Thyroid gland (tissue), 4 donors: ENCODE measurements at regions not wholly inside any gene's neighbourhood (a gene's known extent, or its start where the extent isn't known, plus 50 kb on each side); places are given as distances from the start of the nearest gene placed in this dataset.

Source experiments
- DNase-seq, 2 donors: peaks; one replicate each; pipeline ENCODE4 v3.0.0-alpha.2; 2019
- H3K27ac ChIP-seq, 3 donors: fragments of 200-600 bp; sonication (generic); 1 replicate in 2 of 3; 2 replicates in 1 of 3; pipeline ENCODE4 v1.5.1; 2016 to 2019; ENCODE audit warnings: mild to moderate bottlenecking in 1 of 3, moderate library complexity in 1 of 3
- H3K27me3 ChIP-seq: fragments of 200-600 bp; sonication (generic); one replicate; pipeline ENCODE4 v1.5.1; 2019
- H3K36me3 ChIP-seq, 2 donors: fragments of 200-600 bp; sonication (generic); one replicate each; pipeline ENCODE4 v1.5.1; 2016 to 2019
- H3K4me1 ChIP-seq, 2 donors: fragments of 200-600 bp; sonication (generic); one replicate each; pipeline ENCODE4 v1.5.1; 2017 to 2019
- H3K4me3 ChIP-seq, 3 donors: fragments of 200-600 bp; sonication (generic); replicated peaks in 1 of 3; 1 replicate in 2 of 3; 2 replicates in 1 of 3; pipeline ENCODE4 v1.5.1; 2016; ENCODE audit warnings: mild to moderate bottlenecking in 1 of 3
- H3K9me3 ChIP-seq: fragments of 200-600 bp; sonication (generic); one replicate; pipeline ENCODE4 v1.5.1; 2017
- POLR2A ChIP-seq, 2 donors: fragments of 450-650 bp; IDR thresholded peaks; one replicate each; pipeline ENCODE4 v1.6.1; 2017; ENCODE audit warnings: antibody characterized with exemption in 2 of 2, mild to moderate bottlenecking in 2 of 2, moderate library complexity in 1 of 2
- WGBS, 2 donors: methylation state at CpG; one replicate each; pipeline ENCODE4 v1.1.5; 2017; 5-methylcytosine and 5-hydroxymethylcytosine counted together
- intact Hi-C: fragments of 100-400 bp; cut with DNase I; formaldehyde crosslinking; loops from one replicate; pipeline ENCODE4 v1.15.1; 2023
- TF ChIP-seq, protein P1 (sequence below), 6 experiments: fragments of 200-600 bp in 3 of 6; fragments of 450-650 bp in 3 of 6; sonication (generic) in 3 of 6; IDR thresholded peaks; one replicate each; pipeline ENCODE4 v1.5.1; 2016 to 2019; ENCODE audit warnings: antibody characterized with exemption in 6 of 6, mild to moderate bottlenecking in 2 of 6, inconsistent platforms in 1 of 6, moderate library complexity in 1 of 6

DNA sequence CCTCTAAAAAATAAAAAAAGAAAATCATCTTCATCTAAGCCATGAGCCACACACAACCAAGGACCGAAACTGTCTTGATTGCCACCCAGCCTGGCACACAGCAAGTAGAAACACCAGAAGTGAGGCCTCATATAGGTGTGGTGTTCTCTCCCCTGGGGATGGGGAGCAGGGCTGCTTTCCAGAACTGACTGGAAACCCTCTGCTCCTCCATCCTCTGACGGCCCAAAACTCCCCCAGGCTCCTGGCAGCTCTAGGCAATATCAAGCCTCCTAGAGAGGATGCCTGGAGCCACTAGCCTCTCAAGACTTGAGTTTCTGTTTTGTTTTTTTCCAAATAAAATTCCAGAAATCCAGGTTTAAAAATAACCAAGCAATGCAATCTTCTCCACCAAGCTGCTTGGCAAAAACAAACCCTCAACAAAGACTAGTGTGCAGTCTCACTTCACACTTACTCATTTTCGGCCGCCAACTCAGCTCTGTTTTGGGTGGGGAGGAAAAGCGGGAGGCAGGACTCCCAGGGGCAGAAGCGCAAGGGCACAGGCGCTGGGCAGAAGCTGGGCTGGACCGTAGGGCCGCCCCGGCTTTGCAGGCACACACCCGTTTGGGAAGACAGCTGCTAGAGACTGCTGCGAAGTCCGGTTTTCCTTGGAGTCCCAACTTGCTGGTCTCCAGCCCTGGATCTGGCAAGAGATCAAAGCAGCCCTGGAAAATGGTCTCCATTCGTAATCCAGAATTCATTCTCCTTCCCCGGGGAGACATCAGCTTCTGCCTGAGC lies 78.2 kb upstream of the CAPZB start:
- Histone ChIP-seq H3K27ac (peak overlapping the region; percentile 41 to 44 (median 42)), H3K36me3 (no peaks in the 10 kb centered on the region), H3K4me1 (peaks cover 5 to 11% of the 10 kb centered on the region in 2 donors), H3K9me3 (no peaks in the 10 kb centered on the region), H3K4me3 (no peak overlapping the region), H3K27me3 (no peaks in the 10 kb centered on the region)
- intact Hi-C loops: no loop called here
- DNase-seq: peak; percentile 14 to 21
- 30 to 70% methylated on average over 14 to 15 of the region's 15 CpGs for WGBS, 2 donors
- TF ChIP-seq POLR2A (IDR thresholded peaks at IDR 0.05): no peak
- TF ChIP-seq, protein P1, sequence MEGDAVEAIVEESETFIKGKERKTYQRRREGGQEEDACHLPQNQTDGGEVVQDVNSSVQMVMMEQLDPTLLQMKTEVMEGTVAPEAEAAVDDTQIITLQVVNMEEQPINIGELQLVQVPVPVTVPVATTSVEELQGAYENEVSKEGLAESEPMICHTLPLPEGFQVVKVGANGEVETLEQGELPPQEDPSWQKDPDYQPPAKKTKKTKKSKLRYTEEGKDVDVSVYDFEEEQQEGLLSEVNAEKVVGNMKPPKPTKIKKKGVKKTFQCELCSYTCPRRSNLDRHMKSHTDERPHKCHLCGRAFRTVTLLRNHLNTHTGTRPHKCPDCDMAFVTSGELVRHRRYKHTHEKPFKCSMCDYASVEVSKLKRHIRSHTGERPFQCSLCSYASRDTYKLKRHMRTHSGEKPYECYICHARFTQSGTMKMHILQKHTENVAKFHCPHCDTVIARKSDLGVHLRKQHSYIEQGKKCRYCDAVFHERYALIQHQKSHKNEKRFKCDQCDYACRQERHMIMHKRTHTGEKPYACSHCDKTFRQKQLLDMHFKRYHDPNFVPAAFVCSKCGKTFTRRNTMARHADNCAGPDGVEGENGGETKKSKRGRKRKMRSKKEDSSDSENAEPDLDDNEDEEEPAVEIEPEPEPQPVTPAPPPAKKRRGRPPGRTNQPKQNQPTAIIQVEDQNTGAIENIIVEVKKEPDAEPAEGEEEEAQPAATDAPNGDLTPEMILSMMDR (IDR thresholded peaks at IDR 0.05): no peak

- intact Hi-C loops: no loop called here
- TF ChIP-seq, protein P1 (IDR thresholded peaks at IDR 0.05): no peak
- TF ChIP-seq POLR2A (IDR thresholded peaks at IDR 0.05): no peak
- Histone ChIP-seq H3K27ac (peak overlapping the region; percentile 41 to 44 (median 42)), H3K4me1 (peaks cover 5 to 11% of the 10 kb centered on the region in 2 donors), H3K36me3 (no peaks in the 10 kb centered on the region), H3K4me3 (no peak overlapping the region), H3K27me3 (no peaks in the 10 kb centered on the region), H3K9me3 (no peaks in the 10 kb centered on the region)
- no peak for DNase-seq
- WGBS, 2 donors: 93 to 95% methylated on average over 2 of the region's 2 CpGs
Observed at GRCh38 chr1:19562847-19563246, 77.5 kb upstream of the CAPZB start.

DNA sequence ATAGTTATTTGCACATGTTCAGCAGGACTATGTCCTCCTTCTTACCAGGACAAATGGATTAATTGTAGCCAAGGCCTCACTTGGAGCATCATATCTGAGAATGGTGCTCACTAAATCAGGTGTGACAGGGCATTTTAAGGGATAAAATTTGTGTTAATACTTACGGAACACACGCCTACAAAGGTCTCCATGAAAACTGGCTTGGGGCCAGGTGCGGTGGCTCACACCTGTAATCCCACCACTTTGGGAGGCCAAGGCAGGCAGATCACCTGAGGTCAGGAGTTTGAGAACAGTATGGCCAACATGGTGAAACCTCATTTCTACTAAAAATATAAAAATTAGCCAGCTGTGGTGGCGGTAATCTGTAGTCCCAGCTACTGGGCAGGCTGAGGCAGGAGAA lies 75.1 kb upstream of the CAPZB start:
- H3K4me3 ChIP-seq: no peak overlapping the region
- no peaks in the 10 kb centered on the region for H3K9me3 ChIP-seq
- no peaks in the 10 kb centered on the region for H3K27me3 ChIP-seq
- WGBS, 2 donors: 90 to 93% methylated on average over 4 of the region's 4 CpGs
- peaks cover 5 to 11% of the 10 kb centered on the region in 2 donors for H3K4me1 ChIP-seq
- no peak for DNase-seq
- intact Hi-C loops: no loop called here
- no peak overlapping the region for H3K27ac ChIP-seq
- TF ChIP-seq POLR2A (IDR thresholded peaks at IDR 0.05): no peak
- TF ChIP-seq, protein P1 (IDR thresholded peaks at IDR 0.05): no peak
- H3K36me3 ChIP-seq: no peaks in the 10 kb centered on the region

GRCh38 chr1:19559641-19560040 lies 74.3 kb upstream of the CAPZB start:
- WGBS, 2 donors: 89 to 92% methylated on average over 2 of the region's 2 CpGs
- intact Hi-C loops: no loop called here

GRCh38 chr1:19557609-19558051 lies 72.3 kb upstream of the CAPZB start:
- Histone ChIP-seq H3K36me3 (no peaks in the 10 kb centered on the region), H3K4me3 (no peak overlapping the region), H3K9me3 (no peaks in the 10 kb centered on the region), H3K27me3 (no peaks in the 10 kb centered on the region), H3K4me1 (no peaks in the 10 kb centered on the region), H3K27ac (no peak overlapping the region)
- 73 to 79% methylated on average over 1 of the region's 1 CpG for WGBS, 2 donors
- intact Hi-C loops: no loop called here
- DNase-seq: no peak
- no peak for TF ChIP-seq POLR2A (IDR thresholded peaks at IDR 0.05)

More at GRCh38 chr1:19559641-19560040, 74.3 kb upstream of the CAPZB start:
- Histone ChIP-seq H3K9me3 (no peaks in the 10 kb centered on the region), H3K4me1 (peaks cover 5 to 11% of the 10 kb centered on the region in 2 donors), H3K36me3 (no peaks in the 10 kb centered on the region), H3K27ac (no peak overlapping the region), H3K27me3 (no peaks in the 10 kb centered on the region), H3K4me3 (no peak overlapping the region)
- DNase-seq: no peak
- TF ChIP-seq, protein P1 (IDR thresholded peaks at IDR 0.05): no peak
- no peak for TF ChIP-seq POLR2A (IDR thresholded peaks at IDR 0.05)
